Parathyroid adenoma (tissue), 2 donors: ENCODE measurements at regions not wholly inside any gene's neighbourhood (a gene's known extent, or its start where the extent isn't known, plus 50 kb on each side); places are given as distances from the start of the nearest gene placed in this dataset.

ENCODE experiments used
- H2AFZ ChIP-seq: fragments of 300-600 bp; sonication (generic); one replicate; pipeline ENCODE4 v1.7.0; 2017; ENCODE audit warnings: antibody characterized with exemption, mild to moderate bottlenecking
- H3K27ac ChIP-seq: fragments of 300-600 bp; sonication (generic); one replicate; pipeline ENCODE4 v1.7.0; 2017
- H3K27me3 ChIP-seq: fragments of 300-600 bp; sonication (generic); one replicate; pipeline ENCODE4 v1.7.0; 2017; ENCODE audit warnings: low read length; ENCODE audit not compliant: control insufficient read depth, insufficient read depth
- H3K36me3 ChIP-seq: fragments of 300-600 bp; sonication (generic); one replicate; pipeline ENCODE4 v1.7.0; 2017; ENCODE audit warnings: low read length; ENCODE audit not compliant: control insufficient read depth, insufficient read depth
- H3K4me1 ChIP-seq: fragments of 300-600 bp; sonication (generic); one replicate; pipeline ENCODE4 v1.7.0; 2017; ENCODE audit warnings: control low read depth
- H3K4me2 ChIP-seq: fragments of 300-600 bp; sonication (generic); one replicate; pipeline ENCODE4 v1.7.0; 2017; ENCODE audit warnings: low read length
- H3K4me3 ChIP-seq: fragments of 300-600 bp; sonication (generic); one replicate; pipeline ENCODE4 v1.7.0; 2017; ENCODE audit warnings: low read depth, low read length
- H3K79me2 ChIP-seq: fragments of 300-600 bp; sonication (generic); one replicate; pipeline ENCODE4 v1.7.0; 2017; ENCODE audit warnings: control low read depth
- H3K9ac ChIP-seq: fragments of 300-600 bp; sonication (generic); one replicate; pipeline ENCODE4 v1.7.0; 2017; ENCODE audit warnings: mild to moderate bottlenecking
- H3K9me3 ChIP-seq: fragments of 300-600 bp; sonication (generic); one replicate; pipeline ENCODE4 v1.7.0; 2017; ENCODE audit warnings: low read length; ENCODE audit not compliant: control insufficient read depth
- CTCF ChIP-seq: fragments of 300-600 bp; sonication (generic); IDR thresholded peaks from one replicate; pipeline ENCODE4 v1.7.0; 2017; ENCODE audit warnings: antibody characterized with exemption, mild to moderate bottlenecking
- donor health status: primary hyperparathyroidism.

GRCh38 chr7:41174521-41174920 is 528.4 kb downstream of the INHBA start:
- H3K9ac ChIP-seq, result no peak overlapping the region
- H3K27ac ChIP-seq, result no peak overlapping the region
- H3K27me3 ChIP-seq, result no peaks in the 10 kb centered on the region
- H3K79me2 ChIP-seq, result no peaks in the 10 kb centered on the region
- H3K4me2 ChIP-seq, result no peak overlapping the region
- H3K4me3 ChIP-seq, result no peak overlapping the region
- no peaks in the 10 kb centered on the region for H3K4me1 ChIP-seq
- H3K9me3 ChIP-seq, result no peaks in the 10 kb centered on the region
- H3K36me3 ChIP-seq, result no peaks in the 10 kb centered on the region
- no peak overlapping the region for H2AFZ ChIP-seq
- TF ChIP-seq CTCF, result no peak

GRCh38 chr7:41170466-41170865 is 532.4 kb downstream of the INHBA start:
- Histone ChIP-seq H2AFZ (no peak overlapping the region), H3K4me1 (no peaks in the 10 kb centered on the region), H3K36me3 (no peaks in the 10 kb centered on the region), H3K79me2 (no peaks in the 10 kb centered on the region), H3K4me2 (no peak overlapping the region), H3K9me3 (no peaks in the 10 kb centered on the region), H3K27ac (no peak overlapping the region), H3K27me3 (no peaks in the 10 kb centered on the region), H3K4me3 (no peak overlapping the region), H3K9ac (no peak overlapping the region)
- no peak for TF ChIP-seq CTCF

- H3K36me3 ChIP-seq, result no peaks in the 10 kb centered on the region
- H3K9ac ChIP-seq, result no peak overlapping the region
- no peaks in the 10 kb centered on the region for H3K27me3 ChIP-seq
- no peak overlapping the region for H3K4me2 ChIP-seq
- no peak overlapping the region for H3K4me3 ChIP-seq
- no peak overlapping the region for H3K27ac ChIP-seq
- TF ChIP-seq CTCF, result no peak
- H3K79me2 ChIP-seq, result no peaks in the 10 kb centered on the region
- no peaks in the 10 kb centered on the region for H3K9me3 ChIP-seq
- no peak overlapping the region for H2AFZ ChIP-seq
- H3K4me1 ChIP-seq, result no peaks in the 10 kb centered on the region
These were observed 533.6 kb downstream of the INHBA start for GRCh38 chr7:41169317-41169716.

- Histone ChIP-seq H3K9ac (no peak overlapping the region), H3K4me2 (no peak overlapping the region), H3K4me1 (no peaks in the 10 kb centered on the region), H3K9me3 (no peaks in the 10 kb centered on the region), H3K79me2 (no peaks in the 10 kb centered on the region), H3K27me3 (no peaks in the 10 kb centered on the region), H3K27ac (no peak overlapping the region), H3K36me3 (no peaks in the 10 kb centered on the region), H3K4me3 (no peak overlapping the region), H2AFZ (no peak overlapping the region)
- TF ChIP-seq CTCF, result no peak
These were observed 535.1 kb downstream of the INHBA start for GRCh38 chr7:41167836-41168235.

GRCh38 chr7:41164440-41164839 is 538.5 kb downstream of the INHBA start:
- Histone ChIP-seq H3K27me3 (no peaks in the 10 kb centered on the region), H3K27ac (no peak overlapping the region), H3K4me1 (no peaks in the 10 kb centered on the region), H3K79me2 (no peaks in the 10 kb centered on the region), H2AFZ (no peak overlapping the region), H3K9me3 (no peaks in the 10 kb centered on the region), H3K9ac (no peak overlapping the region), H3K36me3 (no peaks in the 10 kb centered on the region), H3K4me3 (no peak overlapping the region), H3K4me2 (no peak overlapping the region)
- no peak for TF ChIP-seq CTCF
